DMS 273 (cell line): ENCODE measurements at regions not wholly inside any gene's neighbourhood (a gene's known extent, or its start where the extent isn't known, plus 50 kb on each side); places are given as distances from the start of the nearest gene placed in this dataset.
"Not testable (repeated sequence)": the region's sequence is repeated elsewhere in the genome, so short reads cannot be mapped to it uniquely, and the experiment has no call there.

Experiments
- DNase-seq: peaks from one replicate; lab custom pipeline; 2025; ENCODE audit not compliant: unreplicated experiment; lab: John Stamatoyannopoulos, UW

DNA sequence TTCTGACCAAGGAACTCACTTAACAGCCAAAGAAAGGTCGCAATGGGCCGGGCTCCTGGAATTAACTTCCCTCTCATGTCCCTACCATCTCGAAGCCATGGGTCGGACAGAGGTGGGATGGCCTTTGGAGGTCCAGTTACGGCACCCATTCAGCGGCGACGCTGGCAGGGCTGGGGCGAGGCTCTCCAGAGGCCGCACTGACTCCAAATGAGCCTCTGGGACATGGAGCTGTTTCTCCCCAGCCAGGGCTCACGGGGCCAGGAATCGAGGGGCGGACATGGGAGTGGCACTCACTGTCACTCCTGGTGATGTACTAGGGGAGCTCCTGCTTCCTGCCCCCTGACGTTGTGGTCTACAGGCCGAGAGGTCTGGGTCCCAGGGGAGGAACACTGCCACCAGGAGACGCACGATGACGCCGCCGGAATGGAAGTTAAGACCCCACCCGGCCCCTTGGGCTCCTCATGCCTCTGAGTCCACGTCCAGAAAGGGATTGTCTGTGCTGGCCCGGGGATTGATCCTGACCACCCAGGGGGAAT, 60.7 kb upstream of the METRNL start:
- no peak for DNase-seq

DNA sequence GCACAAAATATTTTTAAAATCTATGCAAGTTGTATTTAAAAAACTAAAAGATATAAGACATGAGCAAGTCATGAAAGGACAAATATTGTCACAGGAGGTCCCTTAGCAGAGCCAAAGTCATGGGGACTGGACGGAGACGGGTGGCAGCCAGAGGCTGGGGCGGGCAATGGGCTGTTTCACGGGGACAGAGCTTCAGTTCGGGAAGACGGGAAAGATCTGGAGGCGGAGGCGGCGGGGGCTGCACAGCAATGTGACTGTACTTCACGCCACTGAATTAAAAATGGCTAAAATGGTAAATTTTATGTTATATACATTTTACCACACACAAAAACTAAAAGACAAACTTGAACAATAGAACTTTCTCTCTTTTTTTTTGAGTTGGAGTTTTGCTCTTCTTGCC, 60.0 kb upstream of the METRNL start:
- no peak for DNase-seq

DNA sequence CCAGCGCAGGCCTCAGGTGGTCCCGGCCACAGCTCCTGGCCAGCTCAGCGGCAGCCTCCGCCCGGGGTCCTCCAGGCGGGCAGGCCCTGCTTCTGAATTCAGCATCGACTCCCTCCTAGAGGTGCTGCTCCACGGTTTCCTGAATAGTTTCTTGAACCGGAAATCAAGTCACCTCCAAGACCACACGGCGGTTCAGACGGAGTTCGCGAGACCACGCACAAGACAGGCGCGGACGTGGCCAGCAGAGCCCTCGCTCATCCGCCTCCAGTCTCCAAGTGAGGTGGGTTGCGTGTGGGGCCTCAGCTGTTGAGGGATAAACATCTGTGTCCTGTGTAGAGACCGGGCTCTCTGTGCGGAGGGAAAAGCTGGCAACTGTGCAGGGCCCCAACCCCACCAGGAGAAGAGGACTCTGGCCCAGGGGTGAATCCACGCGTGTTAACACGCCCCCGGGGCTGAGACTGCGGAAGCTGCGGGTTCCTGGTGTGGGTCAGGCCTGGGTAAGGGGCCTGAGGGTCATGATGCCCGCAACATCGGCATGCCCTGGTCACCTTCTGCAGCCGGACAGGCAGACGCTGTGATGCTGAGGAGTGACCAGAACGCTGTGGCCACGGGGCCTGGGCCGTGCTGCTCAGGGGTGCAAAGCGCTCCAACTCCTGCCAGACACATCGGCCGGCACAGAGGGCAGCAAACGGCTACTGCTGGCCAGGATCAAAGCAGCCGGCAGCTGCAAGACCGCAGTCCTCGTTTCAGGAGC, 55.0 kb upstream of the METRNL start:
- no peak for DNase-seq

DNA sequence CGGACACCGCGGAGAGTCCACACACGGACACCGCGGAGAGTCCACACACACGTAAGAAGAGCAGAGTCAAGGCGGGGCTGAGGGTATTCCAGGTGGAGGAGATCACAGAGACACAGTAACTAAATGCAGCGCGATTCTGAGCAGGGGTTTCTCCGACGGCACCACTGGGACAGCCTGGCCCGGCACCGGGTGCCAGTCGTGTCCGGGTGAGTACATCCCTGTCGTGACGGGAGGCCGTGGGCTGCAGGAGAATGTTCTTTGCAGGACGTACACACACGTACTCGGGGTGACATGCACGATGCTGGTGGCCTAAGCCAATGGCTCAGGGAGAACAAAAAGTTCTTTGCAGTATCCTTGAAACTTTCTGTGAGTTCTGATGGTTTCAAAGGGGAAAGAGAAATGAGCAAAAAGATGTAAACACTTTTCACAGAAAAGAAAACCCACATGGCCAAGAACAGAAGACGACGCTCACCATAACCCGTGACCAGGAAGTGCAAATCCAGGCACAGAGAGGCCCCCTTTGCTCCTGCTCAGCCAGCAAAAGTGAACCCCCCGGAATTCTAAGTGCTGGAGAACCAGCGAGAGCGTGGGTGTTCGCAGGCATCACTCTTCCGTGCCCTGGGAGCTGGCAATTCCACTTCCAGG, 53.7 kb upstream of the METRNL start:
- DNase-seq: no peak

DNA sequence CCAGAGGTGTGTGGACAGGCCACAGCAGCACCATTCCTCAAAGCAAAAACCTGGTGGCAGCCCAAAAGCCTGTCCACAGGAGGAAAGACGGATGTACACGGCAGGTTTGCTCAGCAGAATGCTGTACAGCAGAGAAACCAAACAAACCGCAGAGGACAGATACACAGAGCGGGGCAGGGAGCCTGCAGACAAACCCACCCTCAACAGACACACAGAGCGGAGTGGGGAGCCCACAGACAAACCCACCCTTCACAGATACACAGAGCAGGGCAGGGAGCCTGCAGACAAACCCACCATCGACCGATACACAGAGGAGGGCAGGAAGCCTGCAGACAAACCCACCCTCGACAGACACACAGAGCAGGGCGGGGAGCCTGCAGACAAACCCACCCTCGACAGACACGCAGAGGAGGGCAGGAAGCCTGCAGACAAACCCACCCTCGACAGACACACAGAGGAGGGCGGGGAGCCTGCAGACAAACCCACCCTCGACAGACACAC, 53.0 kb upstream of the METRNL start:
- DNase-seq: no peak

DNA sequence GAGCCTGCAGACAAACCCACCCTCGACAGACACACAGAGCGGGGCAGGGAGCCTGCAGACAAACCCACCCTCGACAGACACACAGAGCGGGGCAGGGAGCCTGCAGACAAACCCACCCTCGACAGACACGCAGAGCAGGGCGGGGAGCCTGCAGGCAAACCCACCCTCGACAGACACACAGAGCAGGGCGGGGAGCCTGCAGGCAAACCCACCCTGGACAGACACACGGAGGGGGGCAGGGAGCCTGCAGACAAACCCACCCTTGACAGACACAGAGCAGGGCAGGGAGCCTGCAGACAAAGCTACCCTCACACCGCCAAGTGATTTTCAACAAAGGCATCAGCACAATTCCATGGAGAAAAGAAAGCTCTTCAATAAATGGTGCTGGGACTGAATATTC, 52.5 kb upstream of the METRNL start:
- DNase-seq: not testable (repeated sequence)

DNA sequence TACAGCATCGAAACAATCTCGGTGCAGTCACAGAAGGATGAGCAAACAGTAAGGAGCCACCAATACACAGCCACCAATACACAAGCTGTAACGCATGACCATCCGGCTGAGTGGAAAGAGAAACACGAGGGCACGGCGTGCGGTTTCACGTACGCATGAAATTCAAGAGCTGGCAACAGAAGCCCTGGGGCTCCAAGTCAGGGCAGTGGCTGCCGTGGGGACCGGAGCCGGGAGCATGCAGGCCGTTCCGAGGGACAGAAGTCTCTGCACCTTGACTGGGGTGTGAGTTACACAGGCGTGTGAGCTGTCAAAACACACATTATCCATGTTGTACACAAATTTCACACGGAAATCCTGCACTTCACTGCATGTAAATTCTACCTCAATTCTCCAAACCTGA, 50.6 kb upstream of the METRNL start:
- DNase-seq: no peak

DNA sequence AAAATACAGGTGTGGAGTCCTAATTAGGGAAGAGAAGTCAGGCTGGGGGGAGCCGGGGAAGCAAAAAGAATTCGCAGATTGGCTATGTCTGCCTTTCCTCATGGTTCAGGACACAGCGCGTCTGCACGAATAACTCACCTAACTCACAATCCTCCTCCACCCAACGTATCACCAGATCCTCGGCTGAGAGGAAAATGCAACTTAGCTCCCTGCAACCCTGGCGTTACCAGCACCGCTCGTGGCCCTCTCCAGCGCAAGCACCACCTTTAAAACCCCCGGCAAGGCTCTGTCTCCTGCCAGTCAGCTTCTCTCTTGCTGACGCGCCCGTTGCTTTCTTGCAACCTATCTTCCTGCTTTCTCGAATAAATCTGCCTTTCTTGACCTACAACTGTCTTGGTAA, 49.8 kb upstream of the METRNL start:
- DNase-seq: no peak
